ENCODE measurements at regions not wholly inside any gene's neighbourhood (a gene's known extent, or its start where the extent isn't known, plus 50 kb on each side); places are given as distances from the start of the nearest gene placed in this dataset.

DNA sequence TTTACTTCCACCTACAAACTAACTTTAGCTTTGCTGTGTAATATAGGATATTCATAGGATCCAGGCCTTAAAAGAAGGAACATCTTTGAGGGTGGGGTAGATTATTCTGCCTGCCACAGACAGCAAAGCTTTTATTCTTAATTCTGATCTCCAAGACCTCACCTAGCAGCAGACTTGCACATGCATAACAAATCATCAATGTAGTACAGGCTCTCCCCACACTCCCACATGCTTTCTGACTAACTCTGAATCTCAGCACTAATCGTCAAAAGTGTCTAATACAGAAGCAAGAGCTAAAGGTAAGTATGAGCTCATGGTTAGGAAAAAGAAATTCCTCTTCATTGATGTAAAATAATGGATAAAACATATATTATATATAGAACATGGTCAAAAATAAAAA is 1468.5 kb upstream of the B3GALT2 start:
- Histone ChIP-seq H3K9ac (ENCODE audit: control insufficient read depth, insufficient read depth, low read length) (no peak overlapping the region), H2AFZ (ENCODE audit: control insufficient read depth, low read depth, low read length) (no peak overlapping the region), H3K4me2 (ENCODE audit: control insufficient read depth, insufficient read depth) (no peak overlapping the region), H3K27ac (ENCODE audit: control insufficient read depth, insufficient read depth) (no peak overlapping the region), H3K27me3 (replicated peaks in 1 of 2; ENCODE audit: control insufficient read depth in 2 of 2, insufficient read depth in 2 of 2, low read length in 1 of 2) (no peaks in the 10 kb centered on the region), H3K79me2 (ENCODE audit: control insufficient read depth, insufficient read depth, low read length) (no peaks in the 10 kb centered on the region), H4K20me1 (ENCODE audit: control insufficient read depth, insufficient read depth) (no peaks in the 10 kb centered on the region), H3K4me1 (ENCODE audit: control insufficient read depth, insufficient read depth, low read length) (no peaks in the 10 kb centered on the region), H3K9me3 (replicated peaks; ENCODE audit: control insufficient read depth, insufficient read depth, low read length) (no peaks in the 10 kb centered on the region), H3K36me3 (ENCODE audit: control insufficient read depth in 2 of 2, insufficient read depth in 2 of 2, low read length in 1 of 2) (no peaks in the 10 kb centered on the region), H3K4me3 (no peak overlapping the region)
- 35% methylated on average over 1 of the region's 1 CpG for WGBS (ENCODE audit: insufficient coverage, insufficient replicate concordance, low lambda C conversion rate, missing lambda C conversion rate)
- CTCF ChIA-PET: interaction anchor here (1.1 to 1.5 kb wide), 2 partner anchors 10 kb away, joined by 3 to 4 read pairs; no protein-coding TSS in a partner anchor
- in situ Hi-C loops (cut with MboI): no loop called here
- no peak for TF ChIP-seq RBBP5 (conservative IDR thresholded peaks at IDR 0.05)
- TF ChIP-seq CBX3 (IDR thresholded peaks at IDR 0.05; ENCODE audit: borderline replicate concordance, low read depth): no peak
- no peak for TF ChIP-seq MTA3 (IDR thresholded peaks at IDR 0.05; ENCODE audit: borderline replicate concordance, low read length)
- no peak for TF ChIP-seq KLF5 (IDR thresholded peaks at IDR 0.05; ENCODE audit: partially characterized antibody)
- no peak for TF ChIP-seq HDAC6 (IDR thresholded peaks at IDR 0.05; ENCODE audit: unreplicated experiment)
- TF ChIP-seq NR2C1 (IDR thresholded peaks at IDR 0.05): no peak
- TF ChIP-seq ESRRA (IDR thresholded peaks at IDR 0.05; ENCODE audit: low read length): no peak
- no peak for TF ChIP-seq NFXL1 (IDR thresholded peaks at IDR 0.05; ENCODE audit: borderline replicate concordance)
- TF ChIP-seq PAX8 (IDR thresholded peaks at IDR 0.05): no peak
- no peak for TF ChIP-seq ZNF207 (IDR thresholded peaks at IDR 0.05; ENCODE audit: borderline replicate concordance)
- no peak for TF ChIP-seq ZNF274 (IDR thresholded peaks at IDR 0.05; ENCODE audit: insufficient read depth, insufficient read length)
- TF ChIP-seq IRF4 (IDR thresholded peaks at IDR 0.05; ENCODE audit: low read depth, low read length): no peak
- TF ChIP-seq ZNF622 (IDR thresholded peaks at IDR 0.05): no peak
- POLR2A ChIA-PET: no interaction called here
- FAIRE-seq (no peak), ATAC-seq (no peak), DNase-seq (ENCODE audit: low read depth, low spot score) (no peak)
- BruUV-seq (replicated peaks): no TSS peak
- SMC1A ChIA-PET (ENCODE audit: uncharacterized antibody, unreplicated experiment): interaction anchor here (0.6 to 1.8 kb wide), 2 partner anchors 27 to 113 kb away, joined by 3 to 4 read pairs; no protein-coding TSS in a partner anchor
- RAD21 ChIA-PET (ENCODE audit: unreplicated experiment): no interaction called here
- intact Hi-C loops (cut with micrococcal nuclease; ENCODE audit: unreplicated experiment): no loop called here
